ENCODE measurements at regions not wholly inside any gene's neighbourhood (a gene's known extent, or its start where the extent isn't known, plus 50 kb on each side); places are given as distances from the start of the nearest gene placed in this dataset.

GRCh38 chr3:132189601-132190000, 127.6 kb upstream of the ACP3 start:
- TF ChIP-seq CTCF (optimal IDR thresholded peaks at IDR 0.05 in 1 of 3, IDR thresholded peaks at IDR 0.05 in 1 of 3, conservative IDR thresholded peaks at IDR 0.05 in 1 of 3; ENCODE audit: extremely low read depth in 1 of 3, insufficient read depth in 2 of 3, low read length in 3 of 3): no peak
- TF ChIP-seq EZH2 (IDR thresholded peaks at IDR 0.05; ENCODE audit: low read length): no peak
- no peak for FAIRE-seq
- H3K79me2 ChIP-seq (ENCODE audit: control insufficient read depth, insufficient read depth, low read length): no peaks in the 10 kb centered on the region
- H3K9me1 ChIP-seq (ENCODE audit: control insufficient read depth, extremely low read depth, insufficient read depth, low read length): no peaks in the 10 kb centered on the region
- no peaks in the 10 kb centered on the region for H3K36me3 ChIP-seq (ENCODE audit: control insufficient read depth in 2 of 2, extremely low read depth in 1 of 2, insufficient read depth in 2 of 2, low read length in 2 of 2)
- no peaks in the 10 kb centered on the region for H3K4me1 ChIP-seq (ENCODE audit: control insufficient read depth, extremely low read depth, insufficient read depth, low read length)
- H3K4me3 ChIP-seq (ENCODE audit: control insufficient read depth in 2 of 3, extremely low read depth in 1 of 3, insufficient read depth in 2 of 3, low read depth in 1 of 3, low read length in 3 of 3): no peak overlapping the region
- H3K9me3 ChIP-seq (ENCODE audit: control insufficient read depth, low read depth, low read length): no peaks in the 10 kb centered on the region
- no peak for DNase-seq (ENCODE audit: low read depth, low spot score)
- dilution Hi-C loops (cut with MboI; ENCODE audit: extremely low pct_ligation_motif_present, low sequenced_read_pairs): no loop called here
- no peak overlapping the region for H2AFZ ChIP-seq (ENCODE audit: control insufficient read depth, low read length)
- H3K4me2 ChIP-seq (ENCODE audit: control insufficient read depth, extremely low read depth, insufficient read depth, low read depth, low read length): no peak overlapping the region
- H3K9ac ChIP-seq (ENCODE audit: control insufficient read depth, extremely low read depth, insufficient read depth, low read length): no peak overlapping the region
- no peaks in the 10 kb centered on the region for H3K27me3 ChIP-seq (ENCODE audit: control insufficient read depth, extremely low read depth, insufficient read depth, low read length)
- H4K20me1 ChIP-seq (ENCODE audit: control insufficient read depth, extremely low read depth, insufficient read depth, low read length): no peaks in the 10 kb centered on the region
- no peak overlapping the region for H3K27ac ChIP-seq (ENCODE audit: control insufficient read depth, insufficient read depth, low read length)

- Histone ChIP-seq H3K79me2 (ENCODE audit: control insufficient read depth, insufficient read depth, low read length) (no peaks in the 10 kb centered on the region), H3K27me3 (ENCODE audit: control insufficient read depth, extremely low read depth, insufficient read depth, low read length) (no peaks in the 10 kb centered on the region), H3K4me3 (ENCODE audit: control insufficient read depth in 2 of 3, extremely low read depth in 1 of 3, insufficient read depth in 2 of 3, low read depth in 1 of 3, low read length in 3 of 3) (no peak overlapping the region), H3K27ac (ENCODE audit: control insufficient read depth, insufficient read depth, low read length) (no peak overlapping the region), H3K9me3 (ENCODE audit: control insufficient read depth, low read depth, low read length) (no peaks in the 10 kb centered on the region), H3K4me2 (ENCODE audit: control insufficient read depth, extremely low read depth, insufficient read depth, low read depth, low read length) (no peak overlapping the region), H3K4me1 (ENCODE audit: control insufficient read depth, extremely low read depth, insufficient read depth, low read length) (no peaks in the 10 kb centered on the region), H3K9me1 (ENCODE audit: control insufficient read depth, extremely low read depth, insufficient read depth, low read length) (no peaks in the 10 kb centered on the region), H2AFZ (ENCODE audit: control insufficient read depth, low read length) (no peak overlapping the region), H4K20me1 (ENCODE audit: control insufficient read depth, extremely low read depth, insufficient read depth, low read length) (no peaks in the 10 kb centered on the region), H3K36me3 (ENCODE audit: control insufficient read depth in 2 of 2, extremely low read depth in 1 of 2, insufficient read depth in 2 of 2, low read length in 2 of 2) (no peaks in the 10 kb centered on the region), H3K9ac (ENCODE audit: control insufficient read depth, extremely low read depth, insufficient read depth, low read length) (no peak overlapping the region)
- FAIRE-seq: no peak
- dilution Hi-C loops (cut with MboI; ENCODE audit: extremely low pct_ligation_motif_present, low sequenced_read_pairs): no loop called here
- no peak for DNase-seq (ENCODE audit: low read depth, low spot score)
- TF ChIP-seq EZH2 (IDR thresholded peaks at IDR 0.05; ENCODE audit: low read length) (no peak), CTCF (optimal IDR thresholded peaks at IDR 0.05 in 1 of 3, IDR thresholded peaks at IDR 0.05 in 1 of 3, conservative IDR thresholded peaks at IDR 0.05 in 1 of 3; ENCODE audit: extremely low read depth in 1 of 3, insufficient read depth in 2 of 3, low read length in 3 of 3) (no peak)
Measured at GRCh38 chr3:132196113-132196512, 121.1 kb upstream of the ACP3 start.

Measured in keratinocyte (primary cell).